ENCODE measurements at regions not wholly inside any gene's neighbourhood (a gene's known extent, or its start where the extent isn't known, plus 50 kb on each side); places are given as distances from the start of the nearest gene placed in this dataset.

DNA sequence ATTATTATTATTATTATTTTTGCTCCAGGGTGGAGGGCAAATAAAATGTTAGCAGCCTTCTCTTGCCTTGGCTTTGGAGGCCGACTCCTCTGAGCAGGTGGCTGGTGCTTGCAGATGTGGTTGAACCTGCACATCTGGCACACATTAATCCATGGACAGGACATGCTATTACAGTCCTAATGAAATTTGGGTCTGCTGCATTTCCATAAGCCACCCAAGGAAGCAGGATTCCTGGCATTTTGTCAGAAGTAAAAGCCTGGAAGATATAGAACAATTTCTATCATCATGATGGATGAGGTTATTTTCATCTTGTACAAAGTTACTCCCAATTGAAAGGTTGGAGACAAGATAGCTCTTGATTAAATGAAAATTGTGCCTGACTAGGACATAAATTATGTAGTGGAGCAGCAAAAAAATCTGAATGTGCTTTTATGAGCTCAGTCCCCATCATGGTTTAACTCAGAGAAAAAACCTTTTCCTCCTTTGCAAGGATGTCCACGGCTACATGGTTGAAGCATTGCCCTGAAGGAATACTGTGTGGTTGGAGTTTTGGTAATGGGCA lies 130.9 kb upstream of the RGMA start:
- in situ Hi-C loops (cut with HindIII; ENCODE audit: low pct_unique_long_range_greater_than_20kb, low sequenced_read_pairs), result no loop called here
- DNase-seq (ENCODE audit: low read depth), result no peak

DNA sequence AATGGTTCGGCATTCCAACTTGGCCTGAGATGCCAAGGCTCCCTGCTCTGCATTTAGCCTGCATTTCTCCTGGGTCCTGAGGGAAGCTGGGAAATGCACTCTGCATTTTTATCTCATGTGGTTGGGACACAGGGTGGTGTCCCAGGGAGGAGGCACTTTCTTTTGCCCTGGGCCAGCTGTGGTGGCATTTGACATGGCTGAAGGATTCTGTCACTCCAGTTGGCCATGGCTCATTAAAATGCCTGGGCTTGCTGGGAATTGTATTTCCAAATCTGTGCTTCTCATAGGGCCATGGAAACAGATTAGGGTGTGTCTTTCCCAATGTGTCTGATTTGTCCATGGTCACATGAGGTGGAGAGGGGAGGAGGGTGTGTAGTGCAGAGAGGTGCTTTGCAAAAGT lies 128.3 kb upstream of the RGMA start:
- no peak for DNase-seq (ENCODE audit: low read depth)
- in situ Hi-C loops (cut with HindIII; ENCODE audit: low pct_unique_long_range_greater_than_20kb, low sequenced_read_pairs), result no loop called here

DNA sequence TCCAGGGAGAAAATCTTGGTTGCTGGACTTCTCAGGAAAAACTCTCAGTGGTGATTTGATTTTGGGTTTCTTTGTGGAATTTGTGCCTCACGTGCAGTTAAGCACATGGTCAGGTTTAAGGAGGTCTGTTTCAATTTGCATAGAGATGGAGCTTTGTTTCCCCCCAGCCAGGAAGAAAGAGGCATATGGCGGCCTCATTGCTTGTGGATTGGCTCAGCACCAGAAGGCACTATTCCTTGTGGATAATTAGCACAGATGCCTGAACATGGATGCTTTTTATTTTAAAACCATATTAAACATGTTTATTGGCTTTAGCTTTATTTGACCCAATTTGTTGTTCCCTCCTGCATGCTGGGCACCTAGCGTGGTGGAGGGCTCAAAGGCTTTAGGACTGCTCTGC lies 125.1 kb upstream of the RGMA start:
- in situ Hi-C loops (cut with HindIII; ENCODE audit: low pct_unique_long_range_greater_than_20kb, low sequenced_read_pairs), result no loop called here
- no peak for DNase-seq (ENCODE audit: low read depth)

DNA sequence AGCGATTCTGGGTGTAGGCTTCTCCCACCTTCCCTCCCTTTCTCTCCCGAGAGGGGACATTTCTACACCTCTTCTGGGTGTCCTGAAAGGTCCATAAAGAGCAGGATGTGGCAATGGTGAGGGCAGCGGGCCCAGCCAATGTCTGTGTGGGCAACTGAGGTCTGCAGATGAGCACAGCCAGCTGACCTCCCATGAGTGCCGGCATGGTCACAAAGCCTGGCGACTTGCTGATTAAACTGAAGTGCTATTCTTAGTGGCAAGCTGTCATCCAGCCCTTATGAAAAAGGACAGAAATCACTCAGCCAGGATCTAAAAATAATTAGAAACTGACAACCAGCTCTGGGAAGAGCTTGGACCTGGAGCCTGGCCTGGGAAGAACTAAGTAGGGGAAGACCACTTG lies 124.3 kb upstream of the RGMA start:
- in situ Hi-C loops (cut with HindIII; ENCODE audit: low pct_unique_long_range_greater_than_20kb, low sequenced_read_pairs), result no loop called here
- no peak for DNase-seq (ENCODE audit: low read depth)

DNA sequence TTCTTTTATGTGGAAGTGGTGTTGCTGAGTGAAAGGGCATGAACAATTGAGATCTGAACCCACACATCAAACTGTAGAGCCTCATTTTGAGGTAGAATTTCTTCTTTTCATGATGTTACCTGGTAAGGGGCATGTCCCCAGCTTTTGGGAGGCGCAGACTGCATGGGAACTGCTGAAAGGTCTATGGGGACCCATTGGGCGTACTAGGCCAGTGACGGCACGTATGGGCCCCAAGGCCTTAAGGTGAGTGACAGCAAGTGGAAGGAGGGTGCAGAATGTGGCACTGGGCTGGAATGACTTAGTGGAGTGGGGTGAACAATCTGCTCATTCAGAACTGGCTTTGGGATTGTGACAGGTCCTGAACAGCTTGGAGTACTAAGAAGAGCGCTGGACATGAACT lies 123.6 kb upstream of the RGMA start:
- in situ Hi-C loops (cut with HindIII; ENCODE audit: low pct_unique_long_range_greater_than_20kb, low sequenced_read_pairs), result no loop called here
- DNase-seq (ENCODE audit: low read depth), result no peak

DNA sequence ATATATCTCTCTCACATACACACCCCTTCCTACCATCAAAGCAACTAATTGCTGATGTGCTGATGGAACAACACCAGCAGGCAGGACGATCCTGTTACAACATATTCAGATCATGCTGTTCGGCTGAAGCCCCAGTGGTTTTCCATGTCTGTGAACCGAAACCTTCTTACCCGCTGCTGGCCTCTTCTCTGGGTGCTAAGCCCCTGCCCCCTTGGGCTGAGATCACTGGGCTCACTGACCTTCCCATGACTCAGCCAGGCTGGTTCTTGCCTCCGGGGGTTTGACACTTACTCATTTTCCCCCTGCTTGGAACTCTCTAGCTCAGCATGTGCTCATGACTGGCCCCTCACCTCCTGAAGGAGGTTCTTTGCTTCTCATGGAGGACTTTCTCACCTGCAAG lies 122.0 kb upstream of the RGMA start:
- in situ Hi-C loops (cut with HindIII; ENCODE audit: low pct_unique_long_range_greater_than_20kb, low sequenced_read_pairs), result no loop called here
- DNase-seq (ENCODE audit: low read depth), result no peak

DNA sequence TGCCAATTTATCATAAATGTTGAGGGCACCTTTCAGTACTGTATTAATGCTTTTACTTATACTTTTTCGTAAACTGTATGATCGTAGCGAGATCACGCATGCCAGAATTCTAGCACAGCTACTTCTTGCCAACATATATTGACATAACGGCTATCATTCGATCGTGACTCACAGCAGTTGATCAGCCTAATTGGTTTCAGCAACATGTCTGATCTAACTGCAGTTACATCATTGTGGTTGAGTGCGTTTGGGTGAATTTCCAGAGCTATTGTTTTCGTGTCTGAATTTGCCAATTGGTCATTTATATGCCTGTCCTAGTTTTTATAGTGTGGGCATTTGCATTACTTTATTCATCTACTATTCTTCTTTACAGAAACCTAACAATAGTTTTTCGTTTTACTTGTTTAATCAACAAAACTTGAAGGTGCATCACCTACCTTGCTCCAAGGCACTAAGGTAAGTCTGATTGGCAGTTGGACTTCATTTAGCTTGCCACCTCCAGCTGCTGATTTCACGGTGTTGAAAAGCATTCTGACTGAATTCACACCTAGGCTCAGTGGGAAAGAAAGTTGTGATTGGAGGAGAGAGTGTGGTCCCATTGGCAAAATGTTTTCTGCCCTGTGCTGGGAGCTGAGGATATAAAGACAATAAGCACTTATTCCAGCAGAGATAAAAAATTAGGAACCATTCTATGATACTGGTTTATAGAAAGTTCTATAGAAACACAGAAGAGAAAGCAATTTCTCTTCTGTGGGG lies 120.9 kb upstream of the RGMA start:
- no peak for DNase-seq (ENCODE audit: low read depth)
- in situ Hi-C loops (cut with HindIII; ENCODE audit: low pct_unique_long_range_greater_than_20kb, low sequenced_read_pairs), result no loop called here

DNA sequence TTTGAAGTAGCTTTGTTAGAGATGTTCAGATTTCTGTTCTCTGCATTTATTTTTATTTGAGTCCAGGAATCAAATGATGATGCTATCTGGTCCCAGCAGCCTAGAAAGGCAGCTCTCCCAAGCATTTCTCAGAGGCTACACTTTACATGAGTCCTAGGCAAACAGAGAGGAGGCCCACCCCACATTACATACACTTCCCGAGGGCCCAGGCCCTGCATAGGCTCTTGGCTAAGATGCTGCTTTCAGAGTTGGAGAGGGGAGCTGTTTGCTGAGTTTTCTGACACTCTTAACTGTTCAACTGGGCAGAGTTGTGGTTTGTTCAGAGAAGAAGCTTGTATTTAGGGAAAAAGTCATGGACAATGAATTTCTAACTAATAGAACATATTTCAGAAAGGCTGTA lies 117.9 kb upstream of the RGMA start:
- in situ Hi-C loops (cut with HindIII; ENCODE audit: low pct_unique_long_range_greater_than_20kb, low sequenced_read_pairs), result no loop called here
- no peak for DNase-seq (ENCODE audit: low read depth)

DNA sequence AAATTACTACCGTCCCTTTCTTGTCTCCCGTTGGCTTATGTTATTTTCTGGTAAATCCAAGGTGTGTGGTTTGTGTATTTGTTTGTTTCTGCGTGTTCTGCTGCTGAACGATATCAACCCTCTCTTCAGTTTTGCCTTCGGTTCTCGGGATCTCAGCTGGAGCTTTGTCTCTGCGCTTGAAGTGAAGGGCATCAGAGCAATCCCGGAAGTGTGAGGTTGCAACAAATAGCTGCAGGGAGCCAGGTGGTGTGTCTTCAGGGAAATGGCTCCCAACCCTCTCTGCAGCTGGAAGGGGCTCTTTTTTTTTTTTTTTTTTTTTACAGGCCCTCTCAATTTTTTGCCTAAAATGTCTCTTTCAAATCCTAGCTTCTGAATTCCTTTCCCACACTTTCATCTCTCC lies 116.4 kb upstream of the RGMA start:
- no peak for DNase-seq (ENCODE audit: low read depth)
- in situ Hi-C loops (cut with HindIII; ENCODE audit: low pct_unique_long_range_greater_than_20kb, low sequenced_read_pairs), result no loop called here

DNA sequence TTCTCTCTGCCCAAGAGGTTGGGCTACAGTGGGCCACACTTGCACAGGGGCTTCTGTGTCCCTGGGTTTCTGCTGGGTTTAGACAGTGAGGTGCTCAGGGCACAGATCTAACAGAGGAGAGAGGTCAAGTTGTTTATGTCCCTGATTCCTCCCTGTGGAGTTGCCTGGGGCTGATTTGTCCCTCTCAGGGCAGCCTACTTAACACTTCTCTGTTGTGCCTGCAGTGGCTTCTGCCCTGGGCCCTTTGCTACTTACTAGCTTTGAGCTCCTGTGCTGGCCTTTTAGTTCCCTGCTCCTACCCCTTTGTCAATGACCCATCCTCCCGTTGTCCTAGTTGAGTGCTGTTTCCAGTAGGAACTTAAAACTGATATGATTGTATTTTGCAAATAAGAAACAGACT lies 114.0 kb upstream of the RGMA start:
- in situ Hi-C loops (cut with HindIII; ENCODE audit: low pct_unique_long_range_greater_than_20kb, low sequenced_read_pairs), result no loop called here
- DNase-seq (ENCODE audit: low read depth), result no peak

DNA sequence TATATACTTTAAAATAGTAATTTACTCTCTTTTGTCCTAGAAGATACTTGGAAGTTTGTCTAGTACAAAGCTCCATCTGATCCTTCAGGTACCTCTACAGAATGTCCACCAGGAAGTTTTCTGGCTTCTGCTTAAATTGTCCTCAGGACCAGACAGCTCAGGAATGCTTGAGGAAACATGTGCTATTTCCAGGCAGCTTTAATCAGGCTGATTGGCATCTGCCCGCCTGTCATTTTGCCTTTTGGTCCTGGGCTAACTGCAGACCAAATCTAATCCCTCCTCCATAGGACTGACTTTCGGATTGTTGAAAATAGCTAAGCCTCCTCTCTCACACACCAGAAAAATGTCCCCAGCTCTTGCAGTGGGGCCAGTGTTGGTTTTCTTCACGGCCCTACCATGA lies 113.4 kb upstream of the RGMA start:
- in situ Hi-C loops (cut with HindIII; ENCODE audit: low pct_unique_long_range_greater_than_20kb, low sequenced_read_pairs), result no loop called here
- no peak for DNase-seq (ENCODE audit: low read depth)

DNA sequence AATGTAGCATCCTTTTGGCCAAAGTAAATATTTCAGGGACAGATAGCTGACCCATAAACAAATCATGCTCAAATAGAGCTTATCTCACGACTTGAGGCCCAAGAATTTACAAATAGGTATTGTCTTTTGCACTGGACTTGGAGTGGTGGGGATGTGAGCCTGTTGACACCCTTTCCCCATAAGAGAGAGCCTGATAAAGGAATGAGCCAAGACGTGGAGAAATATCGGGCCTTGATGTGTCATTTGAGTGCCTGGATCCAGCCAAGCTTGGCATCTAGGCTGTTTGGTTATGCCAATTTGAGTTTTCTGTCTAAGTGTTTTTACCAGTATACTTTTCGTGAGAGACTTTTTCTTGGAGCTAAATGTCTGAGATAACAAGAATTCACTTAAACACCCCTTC lies 112.9 kb upstream of the RGMA start:
- no peak for DNase-seq (ENCODE audit: low read depth)
- in situ Hi-C loops (cut with HindIII; ENCODE audit: low pct_unique_long_range_greater_than_20kb, low sequenced_read_pairs), result no loop called here

DNA sequence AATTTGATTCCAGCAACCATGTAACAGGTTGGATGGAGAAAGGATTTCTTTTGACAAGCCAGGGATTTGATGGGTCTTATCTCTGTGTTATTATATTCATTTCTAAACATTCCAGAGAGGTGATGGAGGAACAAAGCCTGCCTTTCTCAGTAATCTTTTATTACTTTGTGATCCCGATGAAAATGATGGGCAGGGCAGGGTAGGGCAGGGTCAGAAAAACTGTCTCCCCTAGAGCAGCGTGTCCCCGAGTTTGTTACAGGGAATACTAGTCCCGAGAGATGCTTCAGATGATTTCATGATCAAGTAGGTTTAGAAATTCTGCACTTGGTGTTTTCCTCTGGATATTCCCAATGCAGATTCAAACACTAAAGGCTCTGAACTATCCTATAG lies 111.8 kb upstream of the RGMA start:
- in situ Hi-C loops (cut with HindIII; ENCODE audit: low pct_unique_long_range_greater_than_20kb, low sequenced_read_pairs), result no loop called here
- DNase-seq (ENCODE audit: low read depth), result no peak

DNA sequence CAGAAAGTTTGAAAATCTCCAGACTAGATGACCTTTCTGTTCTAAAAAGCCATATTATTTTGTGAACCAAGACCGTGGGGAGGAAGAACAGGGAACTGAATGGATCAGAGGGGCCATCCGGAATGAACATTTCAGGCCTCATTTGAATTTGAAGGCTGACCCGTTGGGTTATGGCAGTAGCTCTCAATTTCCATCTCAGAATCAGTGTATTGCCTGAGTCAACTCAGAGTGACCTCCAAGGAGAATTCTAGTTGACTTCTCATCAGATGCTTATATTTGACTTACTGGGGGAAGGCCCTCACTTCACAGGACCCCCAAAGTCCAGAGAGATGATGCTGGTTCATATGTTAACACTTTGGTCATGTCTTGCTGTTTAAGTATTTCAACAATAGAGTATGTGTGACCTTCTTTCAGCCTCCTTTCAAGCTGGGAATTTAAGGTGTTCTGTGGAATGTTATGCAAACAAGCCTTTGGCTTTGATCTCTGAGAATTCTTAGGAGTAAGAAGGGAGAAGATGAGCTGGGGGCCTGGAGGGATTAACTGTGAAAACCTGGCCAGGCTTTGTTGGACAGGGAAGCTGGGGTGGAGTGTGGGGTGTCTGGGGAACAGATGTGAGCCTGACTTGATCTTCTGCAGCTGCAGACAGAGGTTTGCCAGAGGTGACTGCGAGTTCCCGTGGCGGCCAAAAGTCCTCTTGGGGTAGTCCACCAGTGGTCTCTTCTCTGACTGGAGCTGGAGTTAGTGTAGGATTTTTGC lies 111.2 kb upstream of the RGMA start:
- in situ Hi-C loops (cut with HindIII; ENCODE audit: low pct_unique_long_range_greater_than_20kb, low sequenced_read_pairs), result no loop called here
- no peak for DNase-seq (ENCODE audit: low read depth)

DNA sequence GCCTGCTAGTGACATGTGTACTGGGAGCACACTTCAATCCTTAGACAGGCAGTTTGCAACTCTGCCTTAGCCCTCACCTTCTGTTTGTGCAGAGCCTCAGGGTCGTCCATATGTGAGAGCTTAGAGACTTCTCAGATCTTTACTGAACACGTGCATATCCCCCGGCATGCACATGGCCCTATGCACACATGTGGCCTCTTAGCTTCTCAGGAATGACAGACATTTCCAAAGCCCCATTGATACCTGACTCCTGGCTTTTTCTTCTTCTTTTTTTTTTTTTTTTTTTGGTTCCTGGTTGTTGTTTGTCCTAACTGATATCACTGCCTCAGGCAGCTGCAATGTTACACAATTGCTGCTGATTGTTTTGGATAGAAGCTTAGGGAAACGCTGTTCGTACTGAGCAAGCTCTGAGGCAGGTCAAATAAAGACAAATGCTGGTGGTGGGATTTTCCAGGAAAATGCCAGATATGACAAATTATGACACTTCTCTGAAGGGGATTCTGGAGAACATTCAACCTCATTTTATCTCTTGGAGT lies 107.2 kb upstream of the RGMA start:
- DNase-seq (ENCODE audit: low read depth), result no peak
- in situ Hi-C loops (cut with HindIII; ENCODE audit: low pct_unique_long_range_greater_than_20kb, low sequenced_read_pairs), result no loop called here

DNA sequence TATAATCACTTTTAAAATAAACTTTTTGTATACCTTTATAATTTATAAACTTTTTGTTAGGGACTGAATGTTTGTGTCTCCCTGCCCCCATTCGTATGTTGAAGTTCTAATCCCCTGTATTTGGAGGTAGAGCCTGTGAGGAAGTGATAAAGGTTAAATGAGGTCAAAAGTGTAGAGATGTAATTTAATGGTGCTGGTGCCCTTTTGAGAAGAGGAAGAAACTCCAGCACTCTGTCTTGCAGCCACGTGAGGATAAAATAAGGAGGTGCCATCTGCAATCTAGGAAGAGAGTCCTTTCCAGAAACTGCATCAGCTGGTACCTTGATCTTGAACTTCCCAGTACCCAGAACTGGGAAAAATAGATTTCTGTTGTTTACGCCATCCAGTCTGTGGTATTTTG lies 106.1 kb upstream of the RGMA start:
- no peak for DNase-seq (ENCODE audit: low read depth)

DNA sequence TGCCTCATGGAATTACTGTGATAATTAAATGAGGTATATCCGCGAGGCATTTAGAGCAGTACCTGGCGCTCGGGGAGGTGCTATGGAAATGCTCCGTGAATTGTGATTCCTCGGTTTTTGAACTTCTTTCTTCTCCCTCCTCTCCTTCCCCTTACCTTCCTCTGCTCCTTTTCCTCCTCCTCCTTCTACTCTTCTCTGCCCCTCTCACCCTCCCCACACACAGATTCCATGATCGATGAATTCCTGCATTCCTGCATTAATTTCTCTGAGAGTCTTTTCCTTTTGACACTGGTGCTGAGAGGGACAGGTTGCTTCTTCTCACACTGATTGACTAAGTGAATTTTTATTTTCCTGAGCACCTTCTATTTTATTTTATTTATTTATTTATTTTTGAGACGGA lies 101.2 kb upstream of the RGMA start:
- in situ Hi-C loops (cut with HindIII; ENCODE audit: low pct_unique_long_range_greater_than_20kb, low sequenced_read_pairs), result no loop called here
- no peak for DNase-seq (ENCODE audit: low read depth)

More for the DNA sequence above, 106.1 kb upstream of the RGMA start:
- in situ Hi-C loops (cut with HindIII; ENCODE audit: low pct_unique_long_range_greater_than_20kb, low sequenced_read_pairs), result no loop called here

DNA sequence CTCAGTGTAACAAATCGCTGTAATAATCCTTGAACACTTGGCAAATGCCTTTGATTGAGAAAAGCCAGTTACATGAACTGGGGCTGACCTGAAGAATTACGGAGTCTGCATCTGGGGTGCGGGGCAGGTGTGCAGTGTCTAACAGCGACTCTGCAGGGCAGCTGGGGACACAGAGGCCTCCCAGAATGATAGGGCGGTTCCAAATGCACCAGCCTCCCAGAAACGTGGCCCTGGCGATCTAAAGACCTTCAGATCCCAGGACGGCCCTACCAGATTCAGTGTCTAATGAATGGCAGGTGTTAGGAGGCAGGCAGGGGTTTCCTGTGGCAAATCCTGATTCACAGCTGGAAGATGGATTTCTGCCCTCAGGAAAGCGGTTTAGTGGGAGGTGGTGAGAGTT lies 100.5 kb upstream of the RGMA start:
- DNase-seq (ENCODE audit: low read depth), result no peak
- in situ Hi-C loops (cut with HindIII; ENCODE audit: low pct_unique_long_range_greater_than_20kb, low sequenced_read_pairs), result no loop called here

DNA sequence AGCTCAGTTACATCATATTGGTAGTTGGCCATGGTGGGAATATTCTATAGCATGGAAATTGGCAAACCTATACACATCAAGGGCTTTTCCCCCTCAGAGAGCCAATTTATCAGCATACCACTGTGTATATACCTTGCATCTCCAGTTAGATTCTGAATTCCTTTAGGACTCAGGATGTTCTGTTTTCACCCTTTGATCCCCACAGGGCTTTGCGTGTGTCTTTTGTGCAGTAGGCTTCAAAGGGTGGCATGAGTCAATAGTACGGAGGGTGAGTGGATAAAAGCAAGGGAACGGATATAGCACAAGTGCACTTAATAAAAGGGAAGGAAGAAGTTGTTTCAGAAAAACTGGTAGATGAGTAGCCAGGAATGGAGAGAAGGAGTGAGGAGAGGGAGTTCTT lies 99.2 kb upstream of the RGMA start:
- in situ Hi-C loops (cut with HindIII; ENCODE audit: low pct_unique_long_range_greater_than_20kb, low sequenced_read_pairs), result no loop called here
- DNase-seq (ENCODE audit: low read depth), result no peak

DNA sequence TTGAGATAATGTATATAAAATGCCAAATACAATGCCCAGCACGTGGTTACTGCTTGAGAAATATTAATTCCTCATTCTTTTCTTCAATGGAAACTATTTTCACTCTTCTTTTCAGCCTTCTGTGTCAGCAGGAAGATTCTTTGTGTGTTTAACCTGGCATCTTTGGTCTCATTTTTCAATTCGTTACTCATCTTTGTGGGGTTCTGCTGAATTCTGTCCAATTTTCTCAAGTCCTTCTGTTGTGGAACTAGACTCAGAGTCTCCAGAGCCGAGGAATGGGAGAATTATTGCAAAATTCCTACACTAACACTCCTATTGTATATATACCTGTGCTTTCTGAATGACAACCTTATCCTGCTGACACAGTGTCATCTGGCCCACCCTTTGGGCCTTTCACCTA lies 96.8 kb upstream of the RGMA start:
- DNase-seq (ENCODE audit: low read depth), result no peak
- in situ Hi-C loops (cut with HindIII; ENCODE audit: low pct_unique_long_range_greater_than_20kb, low sequenced_read_pairs), result no loop called here

All from Caki2 (cell line).